Central memory CD4-positive, alpha-beta T cell (primary cell): ENCODE measurements at regions not wholly inside any gene's neighbourhood (a gene's known extent, or its start where the extent isn't known, plus 50 kb on each side); places are given as distances from the start of the nearest gene placed in this dataset.
"Not testable (repeated sequence)": the region's sequence is repeated elsewhere in the genome, so short reads cannot be mapped to it uniquely, and the experiment has no call there.

Experiments
- DNase-seq: peaks from one replicate; pipeline ENCODE4 v3.0.0; 2022

DNA sequence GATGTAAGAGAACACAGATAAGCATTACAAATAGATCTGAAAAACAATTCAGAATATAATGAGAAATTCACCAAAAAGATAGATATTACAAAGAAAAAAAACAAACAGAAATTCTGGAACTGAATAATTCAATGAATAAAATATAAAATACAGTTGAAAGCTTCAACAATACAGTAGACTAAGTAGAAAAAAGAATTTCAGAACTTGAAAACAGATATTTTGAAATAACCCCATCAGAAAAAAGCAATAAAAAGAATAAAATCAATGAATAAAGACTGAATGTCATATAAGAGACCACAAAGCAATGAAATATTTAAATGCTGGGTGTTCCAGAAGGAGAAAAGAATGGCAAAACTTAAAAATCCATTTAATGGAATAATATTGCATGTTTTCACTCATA, 611.4 kb upstream of the GHITM start:
- DNase-seq = no peak

DNA sequence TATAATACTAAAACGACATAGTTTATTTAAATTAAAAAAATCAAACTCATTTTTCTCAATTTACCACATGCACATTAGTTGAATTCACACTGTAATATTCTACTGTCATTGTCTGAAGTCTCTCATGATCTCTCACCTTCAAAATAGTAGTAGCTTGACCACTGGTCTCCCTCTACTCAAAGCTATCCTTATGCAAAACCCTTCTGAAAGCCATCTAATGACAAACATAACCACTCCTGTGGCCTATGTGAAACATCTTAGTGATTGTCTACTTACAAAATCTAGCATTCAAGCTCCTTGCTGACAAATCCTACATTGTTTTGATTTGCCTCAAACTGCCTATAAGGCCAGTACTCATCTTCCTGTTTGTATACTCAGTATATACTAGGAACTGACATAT, 606.0 kb upstream of the GHITM start:
- no peak for DNase-seq

DNA sequence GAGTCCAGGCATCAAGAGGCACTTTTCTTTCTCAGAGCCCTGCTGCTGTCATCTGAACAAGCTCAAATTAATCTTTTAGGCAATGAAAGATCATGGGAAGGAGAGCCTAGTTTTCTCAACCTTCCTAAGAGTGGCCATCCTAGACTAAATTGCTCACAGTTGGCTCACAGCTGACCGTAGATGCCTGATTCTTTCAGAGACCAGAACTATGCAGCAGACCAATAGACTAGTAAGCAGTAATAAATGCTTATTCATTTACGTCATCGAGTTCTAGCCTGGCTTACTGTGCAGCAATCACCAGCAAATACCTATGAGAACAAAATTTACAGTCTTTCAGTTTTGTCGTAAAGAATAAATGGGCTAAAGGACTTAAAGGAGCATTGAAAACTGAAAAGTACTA, 602.9 kb upstream of the GHITM start:
- no peak for DNase-seq

DNA sequence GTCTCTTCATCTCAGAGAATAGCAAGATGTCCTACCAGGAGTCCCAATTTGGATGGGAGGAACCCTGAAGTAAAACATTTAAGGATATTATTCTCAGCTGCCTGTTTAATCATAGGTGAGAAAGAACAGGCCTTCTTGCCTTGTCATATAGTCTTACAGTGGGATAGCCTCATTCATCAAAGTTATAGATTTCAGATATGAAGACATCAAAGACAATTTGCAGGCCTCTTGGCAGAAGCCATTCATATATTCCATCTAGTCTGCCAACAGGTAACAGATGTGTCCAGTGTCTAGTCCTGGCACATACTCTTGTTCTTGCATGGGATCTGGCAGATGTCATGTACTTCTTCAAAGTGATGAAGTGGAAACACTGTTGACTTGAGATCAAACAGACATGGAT, 601.3 kb upstream of the GHITM start:
- no peak for DNase-seq

DNA sequence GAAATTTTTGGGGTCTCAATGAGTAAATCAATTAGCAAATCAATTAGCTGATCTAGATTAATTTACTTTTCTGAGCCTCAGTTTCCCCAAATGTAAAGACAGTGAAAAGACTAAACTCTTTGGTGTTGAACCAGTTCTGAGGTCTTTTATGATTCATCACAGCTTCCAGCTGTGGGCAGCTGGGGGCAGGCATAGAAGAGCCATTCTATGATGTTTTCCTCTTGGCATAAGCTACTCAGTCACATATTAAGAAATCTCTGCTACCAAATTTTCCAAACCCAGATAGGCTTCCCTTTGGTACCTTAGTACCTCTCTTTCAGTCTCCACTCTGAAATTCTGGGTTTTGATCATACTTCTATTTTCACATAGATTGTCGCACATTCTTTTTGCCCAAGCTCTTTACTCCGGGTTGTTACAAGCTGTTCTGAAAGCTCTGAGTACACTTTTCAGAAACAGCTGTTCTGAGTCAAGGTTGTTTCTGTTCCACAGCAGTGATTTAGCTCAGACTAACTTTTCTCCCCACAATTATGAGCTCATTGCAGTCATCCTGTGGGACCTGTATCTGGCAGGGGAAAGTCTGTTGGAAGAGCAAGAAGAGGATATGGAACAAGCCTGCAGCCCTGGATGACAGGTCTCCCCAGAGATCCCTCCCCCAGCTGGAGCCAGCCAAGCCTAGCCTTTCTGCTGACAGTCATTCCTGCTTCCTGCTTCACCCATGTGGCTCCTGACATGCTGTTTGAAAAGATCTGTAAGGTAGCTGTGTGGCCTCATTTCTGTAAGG, 599.6 kb upstream of the GHITM start:
- no peak for DNase-seq

DNA sequence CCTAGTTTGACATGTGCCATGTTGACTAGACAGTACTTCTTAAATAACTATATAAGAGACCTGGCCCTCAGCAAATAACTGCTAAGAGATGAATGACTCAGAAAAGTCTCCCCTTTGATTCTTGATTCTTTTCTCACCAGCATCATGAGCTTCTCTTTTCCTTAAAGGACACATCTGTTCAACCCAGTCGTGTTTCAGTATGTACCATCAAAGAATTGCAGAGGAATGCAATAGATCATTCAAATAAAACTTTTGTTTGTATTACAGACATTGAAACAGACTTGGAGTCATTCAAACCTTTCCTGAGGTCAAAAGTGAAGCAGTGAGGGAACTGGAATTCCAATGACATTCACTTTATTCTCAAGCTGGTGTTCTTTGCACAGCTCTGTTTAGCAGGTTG, 598.3 kb upstream of the GHITM start:
- no peak for DNase-seq

DNA sequence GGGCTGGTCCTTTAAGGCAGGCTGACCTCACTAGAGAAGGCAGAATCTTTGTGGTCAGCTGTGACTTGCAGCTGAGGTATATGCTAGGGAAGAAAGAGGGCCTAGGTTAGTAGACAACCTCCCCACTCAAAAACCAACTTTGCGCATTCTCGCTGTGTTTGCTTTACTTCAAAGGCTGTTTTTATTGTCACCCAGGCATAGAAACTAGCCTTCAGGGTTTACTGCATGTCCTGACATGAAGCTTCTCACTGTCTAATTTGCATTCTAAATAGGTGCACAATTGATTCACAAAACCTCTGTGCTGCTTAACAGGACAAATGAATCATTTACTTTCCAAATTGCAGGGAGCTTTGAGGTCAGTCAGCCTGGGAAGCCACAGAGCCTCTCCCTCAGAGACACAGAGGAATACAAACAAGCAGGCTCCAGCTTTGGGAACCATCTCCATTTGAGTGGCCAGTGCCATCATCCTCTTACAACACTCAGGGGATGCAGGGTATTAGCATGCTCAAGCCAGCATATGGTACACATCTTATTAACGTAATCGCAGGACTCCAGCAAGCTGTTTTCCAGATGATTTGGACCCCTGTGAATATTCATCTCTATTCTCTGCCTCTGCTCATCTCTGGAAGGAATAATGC, 596.4 kb upstream of the GHITM start:
- DNase-seq = no peak

DNA sequence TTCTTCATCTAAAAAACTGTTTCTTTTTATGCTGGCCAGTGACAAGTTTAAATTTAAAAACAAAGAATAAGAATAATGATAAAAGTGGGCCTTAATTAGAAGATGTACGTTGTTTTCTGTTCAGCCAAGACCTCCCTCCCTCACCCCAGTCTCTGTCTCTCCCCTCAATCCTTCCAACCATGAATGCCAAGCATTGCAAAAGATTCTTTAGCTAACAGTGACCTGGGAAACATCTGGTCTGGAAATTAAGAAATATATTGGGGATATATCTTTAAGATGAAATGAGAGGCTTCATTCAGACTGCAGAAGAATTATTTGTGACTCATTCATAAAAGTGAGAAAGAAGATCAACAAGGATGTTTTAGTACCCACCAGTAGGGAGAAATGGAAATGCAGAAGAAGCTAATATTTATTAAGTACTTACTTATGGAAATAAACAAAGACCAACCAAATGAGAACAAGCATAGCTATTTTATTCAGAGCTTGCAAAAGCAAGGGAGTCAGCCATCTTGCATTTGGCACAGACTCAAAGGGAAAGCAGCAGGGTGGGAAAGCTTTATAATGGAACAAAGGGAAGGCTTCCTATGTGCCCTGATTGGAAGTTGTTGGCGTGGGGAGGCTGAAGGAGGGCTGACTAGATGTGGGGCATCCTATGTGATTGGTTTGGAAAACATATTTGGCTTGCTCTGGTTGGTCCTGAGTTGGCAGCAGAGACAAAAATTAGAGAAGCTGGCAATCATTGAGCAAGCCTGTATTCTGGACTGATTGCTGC, 595.4 kb upstream of the GHITM start:
- no peak for DNase-seq

DNA sequence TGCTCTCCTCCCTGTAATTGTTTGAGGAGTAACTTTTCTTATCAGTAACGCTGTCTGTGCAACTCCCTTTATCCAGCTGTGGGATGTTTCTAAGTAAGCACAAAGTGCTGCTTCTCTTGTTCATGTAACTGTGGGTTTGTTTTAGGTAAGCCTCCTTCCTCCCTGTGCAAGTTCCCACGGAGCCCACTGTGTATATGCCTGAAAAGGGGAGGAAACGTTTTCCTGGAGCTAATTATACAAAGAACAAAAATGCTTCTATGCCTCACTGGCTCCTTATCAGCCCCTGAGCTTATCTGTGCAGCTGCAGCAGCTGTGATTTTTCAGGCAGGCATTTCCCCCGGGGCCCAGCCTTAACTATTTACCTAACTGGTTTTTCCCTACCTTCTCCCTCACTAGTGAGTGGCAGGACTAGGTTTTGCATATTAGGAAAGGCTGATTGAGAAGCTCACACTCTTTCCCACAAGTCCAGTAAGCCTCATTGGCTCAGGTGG, 593.4 kb upstream of the GHITM start:
- no peak for DNase-seq

DNA sequence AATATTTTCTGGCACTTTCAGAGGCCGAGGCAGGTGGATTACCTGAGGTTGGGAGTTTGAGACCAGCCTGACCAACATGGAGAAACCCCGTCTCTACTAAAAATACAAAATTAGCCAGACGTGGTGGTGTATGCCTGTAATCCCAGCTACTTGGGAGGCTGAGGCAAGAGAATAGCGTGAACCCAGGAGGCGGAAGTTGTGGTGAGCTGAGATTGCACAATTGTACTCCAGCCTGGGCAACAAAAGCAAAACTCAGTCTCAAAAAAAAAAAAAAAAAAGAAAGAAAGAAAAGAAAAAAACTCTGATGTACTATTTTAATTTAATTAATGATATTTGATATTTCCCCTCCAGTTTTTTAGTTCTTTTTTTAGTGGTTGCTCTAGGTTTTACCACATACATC, 588.1 kb upstream of the GHITM start:
- DNase-seq = not testable (repeated sequence)

DNA sequence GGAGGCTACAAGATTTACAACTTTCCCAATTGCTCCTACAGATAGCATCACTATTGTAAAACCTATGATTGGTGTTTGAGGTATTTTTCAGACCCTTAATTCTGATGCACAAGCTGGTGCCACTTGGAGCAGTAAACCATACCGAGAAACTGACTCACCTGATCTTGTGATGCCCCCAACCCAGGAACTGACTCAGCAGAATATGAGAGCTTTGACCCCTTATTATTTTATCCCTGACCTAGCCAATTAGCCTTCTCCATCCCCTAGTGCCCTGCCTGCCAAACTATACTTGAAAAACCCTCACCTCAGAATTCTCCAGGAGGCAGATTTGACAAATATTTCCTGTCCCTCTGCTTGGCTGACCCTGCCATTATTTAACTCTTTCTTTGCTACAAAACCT, 585.9 kb upstream of the GHITM start:
- DNase-seq = no peak

DNA sequence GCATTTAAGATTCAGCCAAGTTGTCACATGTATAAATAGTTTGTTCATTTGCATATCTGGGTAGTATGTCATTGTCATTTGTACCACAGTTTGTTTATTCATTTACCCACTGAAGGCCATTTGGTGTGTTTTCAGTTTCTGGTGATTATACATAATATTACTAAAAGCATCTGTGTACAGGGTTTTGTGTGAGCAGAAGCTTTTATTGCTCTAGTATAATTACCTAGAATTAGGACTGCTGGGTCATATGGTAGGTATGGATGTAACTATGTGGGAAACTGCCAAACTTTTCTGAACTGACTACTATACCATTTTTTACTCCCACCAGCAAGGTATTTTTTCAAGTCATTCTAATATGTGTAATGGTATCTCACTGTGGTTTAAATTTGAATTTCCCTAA, 584.0 kb upstream of the GHITM start:
- DNase-seq = no peak

DNA sequence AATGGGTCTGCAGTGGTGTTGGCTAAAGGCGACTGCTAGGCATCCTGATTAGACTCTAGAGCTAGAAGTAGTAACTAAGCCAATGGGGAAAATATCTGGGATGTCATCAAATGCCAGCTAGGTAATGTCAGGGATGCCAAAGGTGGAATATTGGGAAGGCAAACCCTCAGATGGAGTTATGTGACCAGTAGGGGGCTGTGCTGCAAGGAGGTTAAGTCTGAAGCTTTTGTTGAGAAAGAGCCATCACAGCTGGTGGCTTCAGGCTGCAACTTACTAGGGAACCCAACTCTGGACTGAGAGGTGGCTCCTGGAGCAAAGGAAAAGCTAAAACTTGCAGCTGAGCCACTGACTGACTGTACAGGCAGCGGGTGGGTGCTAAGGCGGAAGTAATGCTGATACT, 576.9 kb upstream of the GHITM start:
- no peak for DNase-seq

DNA sequence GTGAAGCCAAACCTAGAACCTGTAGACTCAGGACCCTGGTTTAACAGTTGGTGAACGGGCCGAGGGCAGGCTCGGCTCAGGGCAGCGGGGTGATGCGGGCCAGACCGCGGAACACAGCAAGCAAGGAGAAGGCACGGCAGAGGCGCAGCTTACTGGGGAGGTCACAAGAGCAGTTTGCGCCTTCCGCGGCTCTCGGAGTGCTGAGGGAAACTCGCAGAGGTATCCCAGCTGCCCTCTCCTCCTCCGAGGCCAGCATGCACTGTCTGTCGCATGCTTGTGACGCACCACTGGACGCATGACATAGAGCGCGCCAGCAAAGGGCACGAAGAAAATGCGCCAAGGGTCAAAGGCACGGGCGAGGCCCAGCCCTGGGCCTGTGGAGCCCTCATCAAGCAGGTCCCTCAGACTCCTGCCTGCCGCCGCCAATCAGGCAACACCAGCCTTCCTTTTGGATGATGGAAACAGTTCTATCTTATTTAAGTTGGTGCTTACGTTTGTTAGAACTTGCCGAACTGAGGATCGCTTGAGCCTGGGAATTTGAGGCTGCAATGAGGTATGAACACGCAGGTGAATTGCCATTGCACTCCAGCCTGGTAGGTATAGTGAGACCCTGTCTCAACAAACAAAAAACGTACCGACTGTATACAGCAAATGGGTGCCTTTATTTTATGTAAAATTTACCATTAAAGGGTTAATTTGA, 574.3 kb upstream of the GHITM start:
- DNase-seq = no peak

DNA sequence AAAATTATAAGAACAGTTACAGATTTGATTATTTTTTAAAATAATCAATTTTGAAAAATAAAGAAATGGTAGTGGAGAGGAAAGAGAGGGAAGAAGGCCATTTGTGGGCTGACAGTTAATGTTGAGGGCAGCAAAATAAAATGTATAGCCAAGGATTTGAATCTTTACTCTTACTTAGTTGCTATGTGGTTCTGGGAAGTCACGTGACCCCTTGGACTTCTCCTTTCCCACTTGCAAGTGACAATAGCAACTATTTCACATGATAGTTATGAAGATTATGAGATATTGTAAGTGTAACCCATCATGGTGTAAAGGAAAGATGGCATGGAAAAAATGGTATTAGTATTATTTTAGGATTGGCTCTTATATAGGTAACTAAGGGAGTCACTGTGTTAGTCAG, 567.3 kb upstream of the GHITM start:
- no peak for DNase-seq

DNA sequence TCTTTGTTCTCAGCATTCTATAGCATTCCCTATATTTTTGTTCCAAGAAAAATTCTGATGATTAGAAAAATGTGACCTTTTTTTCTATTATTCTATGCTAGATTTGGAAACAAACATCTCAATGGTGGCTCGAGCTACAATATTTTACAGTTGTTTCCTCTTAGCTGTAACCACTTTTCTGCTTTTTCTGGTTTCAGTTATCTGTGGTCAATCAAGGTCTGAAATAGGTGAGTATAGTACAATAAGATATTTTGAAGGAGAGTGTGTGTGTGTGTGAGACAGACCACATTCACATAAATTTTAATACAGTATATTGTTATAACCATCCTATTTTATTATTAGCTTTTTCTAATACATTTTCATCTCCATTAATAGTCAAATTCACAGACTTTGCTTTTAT, 564.5 kb upstream of the GHITM start:
- DNase-seq = no peak

DNA sequence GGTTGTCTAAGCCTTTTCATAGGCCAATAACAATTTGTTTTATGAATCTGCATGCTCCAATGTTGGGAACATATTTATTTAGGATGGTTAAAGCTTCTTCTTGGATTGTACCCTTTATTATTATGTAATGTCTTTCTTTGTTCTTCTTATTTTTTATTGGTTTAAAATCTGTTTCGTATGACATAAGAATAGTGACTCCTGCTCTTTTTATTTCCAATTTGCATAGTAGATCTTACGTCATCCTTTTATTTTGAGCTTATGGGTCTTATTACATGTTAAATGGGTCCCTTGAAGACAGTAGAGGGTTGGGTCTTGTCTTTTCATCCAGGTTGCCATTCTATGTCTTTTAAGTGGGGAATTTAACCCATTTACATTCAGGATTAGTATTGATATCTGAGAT, 561.9 kb upstream of the GHITM start:
- DNase-seq = no peak

DNA sequence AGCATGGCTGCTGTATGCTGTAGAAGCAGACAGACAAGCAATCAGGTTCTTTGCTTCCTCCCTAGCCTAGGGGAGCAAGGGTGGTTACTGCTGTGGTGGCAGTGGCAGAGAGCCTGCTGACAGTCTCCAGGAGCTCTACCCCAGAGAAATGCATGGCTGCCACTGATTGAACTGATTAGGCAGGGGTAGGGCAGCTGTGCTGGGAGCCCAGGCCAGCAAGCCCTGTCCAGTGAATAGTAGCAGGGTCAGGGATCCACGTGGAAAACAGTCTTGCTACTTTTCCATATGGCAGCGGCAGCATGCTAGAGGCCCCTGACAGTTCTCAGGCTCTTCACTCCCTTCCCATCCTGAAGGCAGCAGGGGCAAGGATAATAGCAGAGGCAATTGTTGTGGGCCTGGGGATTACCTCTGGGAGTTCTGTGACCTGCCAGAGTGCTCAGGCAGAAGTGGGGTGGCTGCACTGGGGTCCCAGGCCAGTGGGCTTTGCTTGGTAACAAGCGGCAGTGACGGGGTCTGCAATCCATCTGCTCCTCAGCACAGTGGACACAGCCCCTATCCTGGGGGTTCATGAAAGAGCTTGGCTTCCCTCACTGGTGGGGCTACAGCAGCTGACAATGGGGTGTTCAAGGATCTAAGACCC, 558.8 kb upstream of the GHITM start:
- DNase-seq = no peak

DNA sequence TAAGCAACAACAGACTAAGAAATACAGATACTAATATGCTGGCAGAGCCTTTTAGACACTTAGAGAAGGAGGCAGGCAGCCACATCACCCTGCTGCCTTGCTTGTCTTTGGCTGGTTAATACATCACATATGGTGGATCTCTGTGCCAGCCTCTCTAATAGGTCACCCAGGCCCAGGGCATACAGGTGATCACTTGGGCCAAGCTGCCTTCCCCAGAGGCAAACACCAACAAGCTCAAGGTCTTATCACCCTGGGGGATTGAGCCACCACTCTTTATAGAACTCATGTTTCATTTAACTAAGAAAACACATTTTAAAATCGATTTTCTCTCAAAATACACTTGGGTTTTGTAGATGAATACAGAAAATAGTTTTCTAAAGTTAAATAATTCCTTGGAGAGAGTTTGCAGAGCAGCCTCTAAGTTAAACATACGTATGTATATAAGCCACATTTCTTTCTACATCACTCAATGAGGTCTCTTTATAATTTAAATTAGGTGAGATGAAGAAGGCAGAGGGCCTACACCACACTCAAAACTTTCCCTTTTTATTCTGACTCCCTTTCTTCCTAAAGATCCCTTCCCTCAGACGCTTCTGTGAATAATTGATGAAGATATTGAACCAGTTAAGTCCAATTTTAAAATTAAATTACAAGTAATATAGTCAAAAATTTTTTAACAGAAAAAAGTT, 556.8 kb upstream of the GHITM start:
- DNase-seq = no peak

DNA sequence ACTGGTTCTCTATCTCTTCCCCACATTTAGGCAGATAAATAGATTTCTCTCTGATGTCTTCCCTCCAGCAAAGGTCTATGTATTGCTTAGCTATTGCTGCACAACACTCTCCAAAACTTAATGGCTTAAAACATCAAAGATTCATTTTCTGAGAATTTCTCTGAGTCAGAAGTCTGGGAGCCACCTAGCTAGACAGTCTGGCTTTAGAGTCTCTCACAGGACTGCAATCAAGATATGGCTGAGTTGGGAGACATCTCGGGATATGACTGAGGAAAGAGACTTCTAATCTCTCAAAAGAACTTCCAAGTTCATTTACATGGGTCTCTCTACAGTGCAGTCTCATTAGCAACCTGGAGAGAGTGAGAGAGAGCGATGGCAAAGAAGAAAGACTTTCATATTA, 553.6 kb upstream of the GHITM start:
- no peak for DNase-seq

DNA sequence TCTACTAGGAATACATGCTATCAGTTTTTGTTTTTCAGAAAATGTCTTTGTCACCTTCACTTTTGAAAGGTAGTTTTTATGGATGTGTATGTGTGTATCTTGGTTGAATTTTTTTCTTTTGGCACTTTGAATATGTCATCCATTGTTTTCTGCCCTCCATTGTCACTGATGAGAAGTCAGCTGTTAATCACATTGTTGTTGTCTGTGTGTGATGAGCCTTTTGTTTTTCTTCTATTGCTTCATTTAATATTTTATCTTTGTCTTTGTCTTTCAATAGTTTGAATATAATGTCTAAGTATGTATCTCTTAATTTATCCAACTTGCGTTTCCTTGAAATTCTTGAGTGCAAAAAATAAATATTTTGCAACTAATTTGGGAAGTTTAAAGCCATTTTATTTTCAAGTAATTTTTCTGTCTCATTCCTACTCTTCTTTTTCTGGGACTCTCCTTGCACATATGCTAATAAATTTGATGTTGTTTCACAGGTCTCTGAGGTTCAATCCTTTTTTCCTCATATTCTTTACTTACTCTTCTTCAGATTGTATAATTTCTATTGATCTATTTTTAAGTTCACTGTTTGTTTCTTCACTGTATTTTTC, 546.9 kb upstream of the GHITM start:
- no peak for DNase-seq

DNA sequence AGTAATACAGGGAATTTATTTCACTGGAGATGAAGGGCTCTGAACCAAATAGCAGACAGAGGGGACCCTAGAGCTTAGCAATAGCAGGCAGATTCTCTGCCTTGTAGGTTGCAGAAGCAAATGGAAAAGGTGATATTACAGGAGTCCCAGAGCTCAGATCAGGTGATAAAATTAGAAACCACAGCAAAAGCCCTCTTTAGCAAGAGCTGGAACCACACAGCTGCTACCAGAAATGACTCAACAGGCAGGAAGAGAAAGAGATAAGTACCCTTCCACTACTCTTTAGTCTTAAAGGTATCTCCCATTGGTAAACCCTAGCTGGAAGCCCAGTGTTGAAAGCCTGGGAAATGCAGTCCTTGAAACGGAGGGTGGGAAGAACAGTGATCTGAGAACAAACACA, 535.6 kb upstream of the GHITM start:
- no peak for DNase-seq
